Right lobe of liver (tissue), 4 donors: ENCODE measurements at regions not wholly inside any gene's neighbourhood (a gene's known extent, or its start where the extent isn't known, plus 50 kb on each side); places are given as distances from the start of the nearest gene placed in this dataset.

ENCODE experiments used
- POLR2A ChIP-seq: fragments of 450-650 bp; IDR thresholded peaks from one replicate; pipeline ENCODE4 v1.6.1; 2017; ENCODE audit warnings: antibody characterized with exemption, mild to moderate bottlenecking
- TF ChIP-seq, protein P1 (sequence below), 4 donors: fragments of 200-600 bp in 3 of 4; fragments of 450-650 bp in 1 of 4; IDR thresholded peaks; one replicate each; pipeline versions ENCODE4 v1.5.1 to v1.8.0; 2016 to 2022; ENCODE audit warnings: antibody characterized with exemption in 4 of 4, mild to moderate bottlenecking in 2 of 4
- donor health status: DM: no; HTN: no; CAD: no.
- donor health status: DM: no; HTN: no; CAD: no.
- donor health status: DM: no; HTN: yes; CAD: no.

DNA sequence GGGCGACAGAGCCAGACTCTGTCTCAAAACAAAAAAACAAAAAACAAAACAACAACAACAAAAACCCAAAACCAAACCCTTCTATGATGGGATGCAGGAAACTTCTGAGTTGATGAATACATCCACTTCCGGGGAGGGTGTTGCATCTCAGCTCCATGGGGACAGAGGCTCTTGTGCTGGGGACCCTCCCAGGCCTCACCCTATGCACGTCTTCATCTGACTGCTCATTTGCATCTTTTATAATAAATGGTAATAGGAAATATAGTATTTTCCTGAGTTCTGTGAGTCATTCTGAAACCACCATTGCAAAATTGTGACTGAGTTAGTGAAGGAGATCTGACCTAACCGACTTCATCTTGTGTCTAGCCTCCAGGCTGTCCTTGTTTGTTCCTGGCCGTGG, 109.5 kb upstream of the SLC28A3 start:
- TF ChIP-seq, protein P1, sequence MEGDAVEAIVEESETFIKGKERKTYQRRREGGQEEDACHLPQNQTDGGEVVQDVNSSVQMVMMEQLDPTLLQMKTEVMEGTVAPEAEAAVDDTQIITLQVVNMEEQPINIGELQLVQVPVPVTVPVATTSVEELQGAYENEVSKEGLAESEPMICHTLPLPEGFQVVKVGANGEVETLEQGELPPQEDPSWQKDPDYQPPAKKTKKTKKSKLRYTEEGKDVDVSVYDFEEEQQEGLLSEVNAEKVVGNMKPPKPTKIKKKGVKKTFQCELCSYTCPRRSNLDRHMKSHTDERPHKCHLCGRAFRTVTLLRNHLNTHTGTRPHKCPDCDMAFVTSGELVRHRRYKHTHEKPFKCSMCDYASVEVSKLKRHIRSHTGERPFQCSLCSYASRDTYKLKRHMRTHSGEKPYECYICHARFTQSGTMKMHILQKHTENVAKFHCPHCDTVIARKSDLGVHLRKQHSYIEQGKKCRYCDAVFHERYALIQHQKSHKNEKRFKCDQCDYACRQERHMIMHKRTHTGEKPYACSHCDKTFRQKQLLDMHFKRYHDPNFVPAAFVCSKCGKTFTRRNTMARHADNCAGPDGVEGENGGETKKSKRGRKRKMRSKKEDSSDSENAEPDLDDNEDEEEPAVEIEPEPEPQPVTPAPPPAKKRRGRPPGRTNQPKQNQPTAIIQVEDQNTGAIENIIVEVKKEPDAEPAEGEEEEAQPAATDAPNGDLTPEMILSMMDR (IDR thresholded peaks at IDR 0.05) = no peak
- TF ChIP-seq POLR2A = no peak
